ENCODE measurements at regions not wholly inside any gene's neighbourhood (a gene's known extent, or its start where the extent isn't known, plus 50 kb on each side); places are given as distances from the start of the nearest gene placed in this dataset.

- DNase-seq (no peak), ATAC-seq (ENCODE audit: poor library complexity) (no peak)
- no peaks in the 10 kb centered on the region for H3K27me3 Mint-ChIP-seq
- Histone ChIP-seq H3K27me3 (ENCODE audit: control insufficient read depth in 1 of 2, insufficient read depth in 2 of 2, low read length in 2 of 2) (no peaks in the 10 kb centered on the region), H3K27ac (ENCODE audit: low read depth in 1 of 2, low read length in 2 of 2) (no peak overlapping the region), H3K36me3 (ENCODE audit: insufficient read depth, low read length) (no peaks in the 10 kb centered on the region), H3K4me1 (ENCODE audit: insufficient read depth, low read length) (no peaks in the 10 kb centered on the region), H3K9me3 (ENCODE audit: control insufficient read depth in 1 of 2, insufficient read depth in 1 of 2, low read length in 2 of 2) (peaks cover 0 to 4% of the 10 kb centered on the region in 2 experiments), H3K4me3 (ENCODE audit: low read length) (no peak overlapping the region)
- intact Hi-C loops (cut with DNase I, micrococcal nuclease): no loop called here
- H3K36me3 Mint-ChIP-seq (ENCODE audit: low read depth): no peaks in the 10 kb centered on the region
- CTCF ChIA-PET: no interaction called here
- TF ChIP-seq, protein P1, sequence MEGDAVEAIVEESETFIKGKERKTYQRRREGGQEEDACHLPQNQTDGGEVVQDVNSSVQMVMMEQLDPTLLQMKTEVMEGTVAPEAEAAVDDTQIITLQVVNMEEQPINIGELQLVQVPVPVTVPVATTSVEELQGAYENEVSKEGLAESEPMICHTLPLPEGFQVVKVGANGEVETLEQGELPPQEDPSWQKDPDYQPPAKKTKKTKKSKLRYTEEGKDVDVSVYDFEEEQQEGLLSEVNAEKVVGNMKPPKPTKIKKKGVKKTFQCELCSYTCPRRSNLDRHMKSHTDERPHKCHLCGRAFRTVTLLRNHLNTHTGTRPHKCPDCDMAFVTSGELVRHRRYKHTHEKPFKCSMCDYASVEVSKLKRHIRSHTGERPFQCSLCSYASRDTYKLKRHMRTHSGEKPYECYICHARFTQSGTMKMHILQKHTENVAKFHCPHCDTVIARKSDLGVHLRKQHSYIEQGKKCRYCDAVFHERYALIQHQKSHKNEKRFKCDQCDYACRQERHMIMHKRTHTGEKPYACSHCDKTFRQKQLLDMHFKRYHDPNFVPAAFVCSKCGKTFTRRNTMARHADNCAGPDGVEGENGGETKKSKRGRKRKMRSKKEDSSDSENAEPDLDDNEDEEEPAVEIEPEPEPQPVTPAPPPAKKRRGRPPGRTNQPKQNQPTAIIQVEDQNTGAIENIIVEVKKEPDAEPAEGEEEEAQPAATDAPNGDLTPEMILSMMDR (IDR thresholded peaks at IDR 0.05): no peak
- peaks cover 10% of the 10 kb centered on the region for H3K9me3 Mint-ChIP-seq
- POLR2A ChIA-PET: no interaction called here
- no peak overlapping the region for H3K4me3 Mint-ChIP-seq
- H3K4me1 Mint-ChIP-seq (ENCODE audit: low read depth): no peaks in the 10 kb centered on the region
- no peak overlapping the region for H3K27ac Mint-ChIP-seq
Measured at GRCh38 chr13:63882052-63882451, 2466.4 kb upstream of the PCDH20 start.

- no peak for ATAC-seq (ENCODE audit: poor library complexity)
- Histone ChIP-seq H3K27me3 (ENCODE audit: control insufficient read depth in 1 of 2, insufficient read depth in 2 of 2, low read length in 2 of 2) (no peaks in the 10 kb centered on the region), H3K4me3 (ENCODE audit: low read length) (no peak overlapping the region), H3K9me3 (ENCODE audit: control insufficient read depth in 1 of 2, insufficient read depth in 1 of 2, low read length in 2 of 2) (peaks cover 0 to 4% of the 10 kb centered on the region in 2 experiments), H3K27ac (ENCODE audit: low read depth in 1 of 2, low read length in 2 of 2) (no peak overlapping the region), H3K36me3 (ENCODE audit: insufficient read depth, low read length) (no peaks in the 10 kb centered on the region), H3K4me1 (ENCODE audit: insufficient read depth, low read length) (no peaks in the 10 kb centered on the region)
- Mint-ChIP-seq H3K27me3 (no peaks in the 10 kb centered on the region), H3K27ac (no peak overlapping the region), H3K36me3 (ENCODE audit: low read depth) (no peaks in the 10 kb centered on the region), H3K9me3 (peaks cover 10% of the 10 kb centered on the region), H3K4me1 (ENCODE audit: low read depth) (no peaks in the 10 kb centered on the region), H3K4me3 (no peak overlapping the region)
- POLR2A ChIA-PET: no interaction called here
- intact Hi-C loops (cut with DNase I, micrococcal nuclease): no loop called here
- CTCF ChIA-PET: no interaction called here
- no peak for DNase-seq
- TF ChIP-seq, protein P1 (IDR thresholded peaks at IDR 0.05): no peak
Measured at GRCh38 chr13:63880705-63881104, 2465.1 kb upstream of the PCDH20 start.

DNA sequence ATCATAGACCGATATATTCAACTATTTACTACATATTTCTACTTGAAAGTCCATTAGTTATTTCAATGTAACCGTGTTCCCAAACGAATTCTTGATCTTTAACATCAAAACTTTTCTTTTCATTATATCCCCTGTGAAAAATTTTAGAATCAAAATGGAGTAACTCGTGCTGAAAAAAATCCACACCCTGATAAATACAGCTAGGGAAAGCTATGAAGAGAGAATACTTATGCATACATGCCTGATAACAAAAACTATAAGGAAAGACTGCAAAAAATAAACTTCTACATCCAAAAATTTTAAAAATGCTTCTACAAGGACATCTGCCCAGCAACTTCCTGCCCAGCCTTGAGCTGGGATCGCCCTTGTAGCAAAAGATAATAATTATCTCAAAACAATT is 2458.3 kb upstream of the PCDH20 start:
- intact Hi-C loops (cut with DNase I, micrococcal nuclease): no loop called here
- ATAC-seq (ENCODE audit: poor library complexity): no peak
- H3K9me3 ChIP-seq (ENCODE audit: control insufficient read depth in 1 of 2, insufficient read depth in 1 of 2, low read length in 2 of 2): peaks cover 4 to 8% of the 10 kb centered on the region in 2 experiments
- no peaks in the 10 kb centered on the region for H3K27me3 Mint-ChIP-seq
- H3K4me3 ChIP-seq (ENCODE audit: low read length): no peak overlapping the region
- H3K36me3 Mint-ChIP-seq (ENCODE audit: low read depth): no peaks in the 10 kb centered on the region
- TF ChIP-seq, protein P1 (IDR thresholded peaks at IDR 0.05): no peak
- DNase-seq: no peak
- CTCF ChIA-PET: no interaction called here
- no peak overlapping the region for H3K27ac Mint-ChIP-seq
- H3K36me3 ChIP-seq (ENCODE audit: insufficient read depth, low read length): no peaks in the 10 kb centered on the region
- H3K27me3 ChIP-seq (ENCODE audit: control insufficient read depth in 1 of 2, insufficient read depth in 2 of 2, low read length in 2 of 2): no peaks in the 10 kb centered on the region
- H3K4me1 ChIP-seq (ENCODE audit: insufficient read depth, low read length): no peaks in the 10 kb centered on the region
- H3K27ac ChIP-seq (ENCODE audit: low read depth in 1 of 2, low read length in 2 of 2): no peak overlapping the region
- H3K4me1 Mint-ChIP-seq (ENCODE audit: low read depth): no peaks in the 10 kb centered on the region
- H3K4me3 Mint-ChIP-seq: no peak overlapping the region
- peaks cover 8% of the 10 kb centered on the region for H3K9me3 Mint-ChIP-seq
- POLR2A ChIA-PET: no interaction called here
